H1 (cell line): ENCODE measurements at regions not wholly inside any gene's neighbourhood (a gene's known extent, or its start where the extent isn't known, plus 50 kb on each side); places are given as distances from the start of the nearest gene placed in this dataset.

ENCODE experiments used
- CTCF ChIA-PET: fragments of 300-600 bp; sonication (Branson Sonifier 250); formaldehyde crosslinking; loops from one replicate; lab custom pipeline; 2021; ENCODE audit not compliant: partially characterized antibody; lab: Charles Lee
- POLR2A ChIA-PET: fragments of 300-600 bp; sonication (Branson Sonifier 250); formaldehyde crosslinking; loops from one replicate; lab custom pipeline; 2021; ENCODE audit warnings: inconsistent platforms; ENCODE audit not compliant: partially characterized antibody; lab: Charles Lee
- DNase-seq, 2 experiments: peaks; one replicate each; pipeline versions ENCODE4 v3.0.0 to v3.0.0-alpha.2; 2010 to 2022; ENCODE audit warnings: low spot score in 2 of 2, low read depth in 1 of 2, mixed read lengths in 1 of 2
- FAIRE-seq: peaks from 2 replicates; lab custom pipeline; 2011; peaks lifted over from hg19 to GRCh38; lab: Jason Lieb, UNC
- H2AFZ ChIP-seq: 2 replicates; pipeline ENCODE4 v1.8.1; 2012; ENCODE audit warnings: low read length, inconsistent platforms
- H2AK5ac ChIP-seq: 2 replicates; pipeline ENCODE4 v1.6.1; 2013; ENCODE audit warnings: low read depth, low read length
- H2BK120ac ChIP-seq: replicated peaks from 2 replicates; pipeline ENCODE3; 2013; ENCODE audit warnings: low read depth, low read length, inconsistent platforms
- H2BK12ac ChIP-seq: 2 replicates; pipeline ENCODE4 v1.6.1; 2013; ENCODE audit warnings: low read depth, low read length
- H2BK15ac ChIP-seq: 2 replicates; pipeline ENCODE4 v1.6.1; 2013; ENCODE audit warnings: low read length
- H2BK20ac ChIP-seq: 2 replicates; pipeline ENCODE4 v1.6.1; 2013; ENCODE audit warnings: low read length
- H2BK5ac ChIP-seq: 2 replicates; pipeline ENCODE4 v1.6.1; 2013; ENCODE audit warnings: low read depth, low read length
- H3K14ac ChIP-seq: 2 replicates; pipeline ENCODE4 v1.6.1; 2013; ENCODE audit warnings: inconsistent platforms; ENCODE audit not compliant: insufficient read length
- H3K18ac ChIP-seq: 2 replicates; pipeline ENCODE4 v1.6.1; 2013; ENCODE audit warnings: low read length; ENCODE audit errors: extremely low read depth
- H3K23ac ChIP-seq: 2 replicates; pipeline ENCODE4 v1.6.1; 2013; ENCODE audit warnings: inconsistent platforms; ENCODE audit not compliant: insufficient read length
- H3K23me2 ChIP-seq: 2 replicates; pipeline ENCODE4 v1.6.1; 2013; ENCODE audit warnings: low read depth, low read length
- H3K27ac ChIP-seq: 2 replicates; pipeline ENCODE4 v1.6.1; 2011; ENCODE audit warnings: low read depth, low read length, inconsistent platforms
- H3K27me3 ChIP-seq, 4 experiments: replicated peaks in 1 of 4; 1 replicate in 1 of 4; 2 replicates in 3 of 4; pipeline versions ENCODE4 v1.6.1 to v1.8.1; 2011 to 2013; ENCODE audit warnings: low read length in 3 of 4, mild to moderate bottlenecking in 3 of 4, inconsistent platforms in 2 of 4, mixed read lengths in 2 of 4, moderate library complexity in 1 of 4; ENCODE audit not compliant: control insufficient read depth in 3 of 4, insufficient read depth in 3 of 4; ENCODE audit errors: extremely low read depth in 1 of 4
- H3K36me3 ChIP-seq, 4 experiments: 2 replicates each; pipeline versions ENCODE4 v1.6.1 to v1.8.1; 2011 to 2013; ENCODE audit warnings: mild to moderate bottlenecking in 4 of 4, low read length in 3 of 4, moderate library complexity in 2 of 4, control low read depth in 1 of 4, inconsistent platforms in 1 of 4; ENCODE audit not compliant: insufficient read depth in 4 of 4, control insufficient read depth in 2 of 4
- H3K4ac ChIP-seq: replicated peaks from 2 replicates; pipeline ENCODE3; 2013; ENCODE audit warnings: low read length, low read depth, mixed read lengths, inconsistent platforms; ENCODE audit not compliant: insufficient read length
- H3K4me1 ChIP-seq, 4 experiments: replicated peaks in 1 of 4; 1 replicate in 1 of 4; 2 replicates in 3 of 4; pipeline versions ENCODE4 v1.6.1 to v1.8.1; 2011 to 2013; ENCODE audit warnings: low read length in 3 of 4, inconsistent platforms in 2 of 4, mixed read lengths in 1 of 4; ENCODE audit not compliant: insufficient read depth in 4 of 4, control insufficient read depth in 3 of 4
- H3K4me2 ChIP-seq, 2 experiments: 2 replicates each; pipeline versions ENCODE4 v1.6.1 to v1.8.1; 2011 to 2013; ENCODE audit warnings: low read depth in 2 of 2, low read length in 2 of 2, control low read depth in 1 of 2, inconsistent platforms in 1 of 2, mild to moderate bottlenecking in 1 of 2; ENCODE audit not compliant: insufficient read depth in 1 of 2
- H3K4me3 ChIP-seq, 4 experiments: fragments of 200-600, 300-600 bp in 1 of 4; sonication (generic), shearing (Covaris generic), sonication (Bioruptor Twin) in 1 of 4; 2 replicates each; pipeline versions ENCODE4 v1.5.1 to v1.8.1; 2011 to 2016; ENCODE audit warnings: low read length in 4 of 4, low read depth in 3 of 4, control low read depth in 2 of 4, inconsistent platforms in 2 of 4, mild to moderate bottlenecking in 2 of 4, mixed read lengths in 1 of 4, moderate library complexity in 1 of 4; ENCODE audit not compliant: insufficient read depth in 2 of 4; ENCODE audit errors: extremely low read depth in 1 of 4
- H3K56ac ChIP-seq: replicated peaks from 2 replicates; pipeline ENCODE3; 2013; ENCODE audit warnings: low read depth, mild to moderate bottlenecking, mixed read lengths, low read length, inconsistent platforms; ENCODE audit not compliant: insufficient read length
- H3K79me1 ChIP-seq: 2 replicates; pipeline ENCODE4 v1.6.1; 2013; ENCODE audit warnings: low read depth, low read length, control low read depth
- H3K79me2 ChIP-seq, 2 experiments: 2 replicates each; pipeline versions ENCODE4 v1.6.1 to v1.8.1; 2012 to 2013; ENCODE audit warnings: low read length in 2 of 2, mild to moderate bottlenecking in 2 of 2, inconsistent platforms in 1 of 2; ENCODE audit not compliant: insufficient read depth in 2 of 2, control insufficient read depth in 1 of 2
- H3K9ac ChIP-seq, 4 experiments: replicated peaks in 1 of 4; 1 replicate in 1 of 4; 2 replicates in 3 of 4; pipeline versions ENCODE4 v1.6.1 to v1.8.1; 2011 to 2013; ENCODE audit warnings: low read depth in 3 of 4, low read length in 3 of 4, control low read depth in 2 of 4, mild to moderate bottlenecking in 2 of 4, moderate library complexity in 2 of 4, inconsistent platforms in 1 of 4; ENCODE audit errors: extremely low read depth in 1 of 4
- H3K9me3 ChIP-seq, 2 experiments: 2 replicates each; pipeline versions ENCODE4 v1.6.1 to v1.8.1; 2012 to 2013; ENCODE audit warnings: mild to moderate bottlenecking in 2 of 2, moderate library complexity in 2 of 2, control low read depth in 1 of 2, inconsistent platforms in 1 of 2, low read depth in 1 of 2, low read length in 1 of 2, mixed read lengths in 1 of 2; ENCODE audit not compliant: insufficient read depth in 2 of 2
- H4K20me1 ChIP-seq, 2 experiments: replicated peaks in 1 of 2; 2 replicates each; pipeline versions ENCODE3 to v1.8.1; 2011 to 2013; ENCODE audit warnings: inconsistent platforms in 2 of 2, low read length in 2 of 2, mild to moderate bottlenecking in 1 of 2; ENCODE audit not compliant: insufficient read depth in 2 of 2, control insufficient read depth in 1 of 2
- H4K5ac ChIP-seq: 2 replicates; pipeline ENCODE4 v1.6.1; 2013; ENCODE audit warnings: low read length, low read depth, mixed read lengths, inconsistent platforms; ENCODE audit not compliant: insufficient read length
- H4K8ac ChIP-seq: 2 replicates; pipeline ENCODE4 v1.8.0; 2013; ENCODE audit warnings: mild to moderate bottlenecking, moderate library complexity, low read length, inconsistent platforms; ENCODE audit not compliant: insufficient read depth; ENCODE audit errors: extremely low read depth
- H4K91ac ChIP-seq: replicated peaks from 2 replicates; pipeline ENCODE3; 2013; ENCODE audit warnings: low read length, mixed read lengths, inconsistent platforms; ENCODE audit not compliant: insufficient read length
- BACH1 ChIP-seq: IDR thresholded peaks from 2 replicates; pipeline ENCODE4 v1.6.1; 2012; ENCODE audit warnings: low read length, improper control_type of control experiment
- CHD2 ChIP-seq: IDR thresholded peaks from 2 replicates; pipeline ENCODE4 v1.6.1; 2012; ENCODE audit warnings: low read length, improper control_type of control experiment
- KDM4A ChIP-seq: IDR thresholded peaks from one replicate; pipeline ENCODE4 v1.7.1; 2012; ENCODE audit warnings: low read depth, mild to moderate bottlenecking, moderate library complexity, low read length, inconsistent platforms; ENCODE audit not compliant: severe bottlenecking
- NRF1 ChIP-seq: IDR thresholded peaks from 2 replicates; pipeline ENCODE4 v1.6.1; 2011; ENCODE audit warnings: mild to moderate bottlenecking, low read depth, low read length, improper control_type of control experiment
- POLR2A ChIP-seq, 2 experiments: IDR thresholded peaks; 1 replicate in 1 of 2; 2 replicates in 1 of 2; pipeline ENCODE4 v1.6.1; 2011; ENCODE audit warnings: low read depth in 2 of 2, low read length in 2 of 2, mild to moderate bottlenecking in 2 of 2; ENCODE audit errors: control extremely low read depth in 1 of 2
- RAD21 ChIP-seq, 2 experiments: IDR thresholded peaks in 1 of 2; conservative IDR thresholded peaks in 1 of 2; 2 replicates each; pipeline ENCODE4 v1.6.1; 2011; ENCODE audit warnings: low read depth in 2 of 2, low read length in 2 of 2, improper control_type of control experiment in 1 of 2, inconsistent platforms in 1 of 2, mild to moderate bottlenecking in 1 of 2, moderate library complexity in 1 of 2
- RFX5 ChIP-seq: IDR thresholded peaks from 2 replicates; pipeline ENCODE4 v1.6.1; 2011; ENCODE audit warnings: low read depth, low read length, improper control_type of control experiment, borderline replicate concordance
- SAP30 ChIP-seq: fragments of 300-600 bp; sonication (generic); IDR thresholded peaks from 2 replicates; pipeline ENCODE4 v1.7.1; 2012; ENCODE audit warnings: low read length, moderate library complexity, mild to moderate bottlenecking, inconsistent platforms; ENCODE audit not compliant: insufficient read depth, insufficient replicate concordance
- SIRT6 ChIP-seq: IDR thresholded peaks from one replicate; pipeline ENCODE4 v1.7.1; 2012; ENCODE audit warnings: low read length, inconsistent platforms
- TAF7 ChIP-seq: optimal IDR thresholded peaks from 2 replicates; pipeline ENCODE3; 2011; ENCODE audit warnings: low read depth, mild to moderate bottlenecking, inconsistent platforms, low read length, moderate library complexity, borderline replicate concordance
- TEAD4 ChIP-seq: IDR thresholded peaks from 2 replicates; pipeline ENCODE4 v1.6.1; 2012; ENCODE audit warnings: low read depth, low read length, inconsistent platforms, mixed read lengths
- WGBS, 2 experiments: shearing (Covaris generic) in 1 of 2; methylation state at CpG; one replicate each; pipeline versions ENCODE4 v1.1.6 to v1.1.7; 2013 to 2015; ENCODE audit warnings: low lambda C conversion rate in 2 of 2, mixed read lengths in 2 of 2, inconsistent platforms in 1 of 2, low coverage in 1 of 2, missing lambda C conversion rate in 1 of 2; ENCODE audit not compliant: insufficient replicate concordance in 2 of 2, insufficient coverage in 1 of 2, insufficient read length in 1 of 2; ENCODE audit errors: extremely low coverage in 1 of 2, missing lambda C conversion rate in 1 of 2; 5-methylcytosine and 5-hydroxymethylcytosine counted together
- TF ChIP-seq, protein P1 (sequence below): IDR thresholded peaks from 2 replicates; pipeline ENCODE4 v1.6.1; 2012; ENCODE audit warnings: inconsistent platforms

DNA sequence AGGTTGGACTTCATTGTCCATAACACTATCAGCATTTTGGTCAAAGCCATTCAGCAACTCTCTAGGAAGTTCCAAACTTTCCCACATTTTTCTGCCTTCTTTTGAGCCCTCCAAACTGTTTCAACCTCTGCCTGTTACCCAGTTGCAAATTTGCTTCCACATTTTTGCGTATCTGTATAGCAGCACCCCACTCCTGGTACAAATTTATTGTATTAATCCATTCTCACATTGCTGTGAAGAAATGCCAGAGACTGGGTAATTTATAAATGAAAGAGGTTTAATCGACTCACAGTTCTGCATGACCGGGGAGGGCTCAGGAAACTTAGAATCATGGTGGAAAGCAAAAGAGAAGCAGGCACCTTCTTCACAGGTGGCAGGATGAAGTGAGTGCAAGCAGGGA is 198.8 kb downstream of the MTERF1 start:
- no peak overlapping the region for H3K14ac ChIP-seq
- H2BK120ac ChIP-seq = no peak overlapping the region
- no peak overlapping the region for H2BK20ac ChIP-seq
- H2BK5ac ChIP-seq = no peak overlapping the region
- no peaks in the 10 kb centered on the region for H4K20me1 ChIP-seq
- TF ChIP-seq SAP30 (no peak), NRF1 (no peak), POLR2A (IDR thresholded peaks at IDR 0.05; ENCODE audit: control extremely low read depth in 1 of 2, low read depth in 2 of 2, low read length in 2 of 2) (no peak), SIRT6 (no peak), TEAD4 (no peak), CHD2 (no peak), TAF7 (no peak), KDM4A (no peak), RFX5 (no peak), BACH1 (no peak), RAD21 (IDR thresholded peaks at IDR 0.05 in 1 of 2, conservative IDR thresholded peaks at IDR 0.05 in 1 of 2; ENCODE audit: low read depth in 2 of 2, low read length in 2 of 2) (no peak)
- TF ChIP-seq, protein P1, sequence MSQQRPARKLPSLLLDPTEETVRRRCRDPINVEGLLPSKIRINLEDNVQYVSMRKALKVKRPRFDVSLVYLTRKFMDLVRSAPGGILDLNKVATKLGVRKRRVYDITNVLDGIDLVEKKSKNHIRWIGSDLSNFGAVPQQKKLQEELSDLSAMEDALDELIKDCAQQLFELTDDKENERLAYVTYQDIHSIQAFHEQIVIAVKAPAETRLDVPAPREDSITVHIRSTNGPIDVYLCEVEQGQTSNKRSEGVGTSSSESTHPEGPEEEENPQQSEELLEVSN = no peak
- H3K4me3 ChIP-seq = no peak overlapping the region
- no peak overlapping the region for H3K4me2 ChIP-seq
- H2AK5ac ChIP-seq = no peak overlapping the region
- no peak overlapping the region for H4K5ac ChIP-seq
- H2BK15ac ChIP-seq = no peak overlapping the region
- H3K79me1 ChIP-seq = no peaks in the 10 kb centered on the region
- ChIA-PET CTCF (no interaction called here), POLR2A (no interaction called here)
- H3K9me3 ChIP-seq = peaks cover 14 to 23% of the 10 kb centered on the region in 2 experiments
- no peaks in the 10 kb centered on the region for H3K27me3 ChIP-seq
- H3K36me3 ChIP-seq = no peaks in the 10 kb centered on the region
- no peak overlapping the region for H3K27ac ChIP-seq
- H3K23ac ChIP-seq = no peak overlapping the region
- DNase-seq (no peak), FAIRE-seq (no peak)
- no peak overlapping the region for H3K4ac ChIP-seq
- H3K4me1 ChIP-seq = no peaks in the 10 kb centered on the region
- H2AFZ ChIP-seq = no peak overlapping the region
- no peak overlapping the region for H3K18ac ChIP-seq
- H4K8ac ChIP-seq = no peak overlapping the region
- no peak overlapping the region for H4K91ac ChIP-seq
- H3K56ac ChIP-seq = no peak overlapping the region
- no peaks in the 10 kb centered on the region for H3K23me2 ChIP-seq
- no peak overlapping the region for H2BK12ac ChIP-seq
- H3K9ac ChIP-seq = no peak overlapping the region
- WGBS, 2 experiments = 73% methylated on average over 3 of the region's 3 CpGs; no CpG with 5 or more reads in 1 of the 2 experiments
- no peaks in the 10 kb centered on the region for H3K79me2 ChIP-seq
